GM12892 (cell line): ENCODE measurements at regions not wholly inside any gene's neighbourhood (a gene's known extent, or its start where the extent isn't known, plus 50 kb on each side); places are given as distances from the start of the nearest gene placed in this dataset.

Experiments used
- POLR2A ChIP-seq: IDR thresholded peaks from 2 replicates; pipeline ENCODE4 v1.6.1; 2011; ENCODE audit warnings: low read depth, low read length, control low read depth
- POLR2AphosphoS5 ChIP-seq: IDR thresholded peaks from 2 replicates; pipeline ENCODE4 v1.6.1; 2011; ENCODE audit warnings: low read depth, low read length, control low read depth
- TAF1 ChIP-seq: IDR thresholded peaks from 2 replicates; pipeline ENCODE4 v1.6.1; 2011; ENCODE audit warnings: low read depth, mild to moderate bottlenecking, control low read depth, low read length, borderline replicate concordance

- TF ChIP-seq POLR2AphosphoS5 (no peak), POLR2A (no peak), TAF1 (no peak)
These were observed 148.0 kb upstream of the FREM1 start for GRCh38 chr9:15058236-15058635.
